WTC11 (cell line): ENCODE measurements at regions not wholly inside any gene's neighbourhood (a gene's known extent, or its start where the extent isn't known, plus 50 kb on each side); places are given as distances from the start of the nearest gene placed in this dataset.

ENCODE experiments used
- ATAC-seq: fragments of 200-7000 bp; cut with Tn5 transposase; 2 replicates; pipeline ENCODE4 v1.10.0; 2021; ENCODE audit warnings: mild to moderate bottlenecking, moderate library complexity
- CTCF ChIA-PET: fragments of 300-600 bp; sonication (Branson Sonifier 250); formaldehyde crosslinking; loops from one replicate; lab custom pipeline; 2021; ENCODE audit warnings: antibody characterized with exemption; lab: Charles Lee
- POLR2A ChIA-PET: fragments of 350-600 bp; sonication (Branson Sonifier 250); formaldehyde crosslinking; loops from one replicate; lab custom pipeline; 2021; ENCODE audit warnings: antibody characterized with exemption; lab: Charles Lee
- DNase-seq: peaks from one replicate; pipeline ENCODE4 v3.0.0; 2021; ENCODE audit warnings: low spot score
- H3K27ac Mint-ChIP-seq: 2 replicates; pipeline ENCODE4 v1.8.0; 2021; ENCODE audit warnings: mixed read lengths
- H3K27me3 Mint-ChIP-seq: 2 replicates; pipeline ENCODE4 v1.8.0; 2021; ENCODE audit warnings: low read depth, mild to moderate bottlenecking, moderate library complexity, mixed read lengths
- H3K36me3 Mint-ChIP-seq: 2 replicates; pipeline ENCODE4 v1.8.0; 2021; ENCODE audit warnings: mixed read lengths
- H3K4me1 Mint-ChIP-seq: 2 replicates; pipeline ENCODE4 v1.8.0; 2022; ENCODE audit warnings: mixed read lengths
- H3K4me3 Mint-ChIP-seq: 2 replicates; pipeline ENCODE4 v1.8.0; 2021; ENCODE audit warnings: mild to moderate bottlenecking, moderate library complexity, mixed read lengths
- H3K9me3 Mint-ChIP-seq: 2 replicates; pipeline ENCODE4 v1.8.0; 2021; ENCODE audit warnings: mixed read lengths
- ARID4B ChIP-seq: sonication (generic); formaldehyde crosslinking; IDR thresholded peaks from 2 replicates; pipeline ENCODE4 v1.8.0; 2023; ENCODE audit warnings: missing genetic modification reagents, mild to moderate bottlenecking, borderline replicate concordance
- ATF3 ChIP-seq: sonication (generic); formaldehyde crosslinking; conservative IDR thresholded peaks from 2 replicates; pipeline ENCODE4 v1.8.1; 2022; ENCODE audit warnings: mild to moderate bottlenecking, missing genetic modification reagents
- E2F1 ChIP-seq: sonication (generic); formaldehyde crosslinking; IDR thresholded peaks from 2 replicates; pipeline ENCODE4 v1.8.0; 2022; ENCODE audit warnings: mild to moderate bottlenecking, missing genetic modification reagents
- EMX1 ChIP-seq: fragments of 250-450 bp; sonication (Bioruptor Pico); IDR thresholded peaks from 2 replicates; pipeline ENCODE4 v1.8.0; 2021; ENCODE audit warnings: mild to moderate bottlenecking
- ERG ChIP-seq: fragments of 250-450 bp; sonication (Bioruptor Pico); IDR thresholded peaks from 2 replicates; pipeline ENCODE4 v1.8.0; 2021; ENCODE audit warnings: mild to moderate bottlenecking
- ESRRA ChIP-seq: sonication (generic); formaldehyde crosslinking; IDR thresholded peaks from 2 replicates; pipeline ENCODE4 v1.8.1; 2022; ENCODE audit warnings: mild to moderate bottlenecking, missing genetic modification reagents, borderline replicate concordance
- ETV6 ChIP-seq: sonication (generic); formaldehyde crosslinking; IDR thresholded peaks from 2 replicates; pipeline ENCODE4 v1.8.1; 2022; ENCODE audit warnings: mild to moderate bottlenecking, missing genetic modification reagents
- IRF1 ChIP-seq: sonication (generic); formaldehyde crosslinking; IDR thresholded peaks from 2 replicates; pipeline ENCODE4 v1.8.0; 2023; ENCODE audit warnings: missing genetic modification reagents
- MYBL2 ChIP-seq: sonication (generic); formaldehyde crosslinking; IDR thresholded peaks from 2 replicates; pipeline ENCODE4 v1.8.1; 2023; ENCODE audit warnings: mild to moderate bottlenecking, moderate library complexity, missing genetic modification reagents
- NR2C2 ChIP-seq: sonication (generic); formaldehyde crosslinking; IDR thresholded peaks from 2 replicates; pipeline ENCODE4 v1.8.0; 2022; ENCODE audit warnings: mild to moderate bottlenecking, missing genetic modification reagents
- NR3C1 ChIP-seq: sonication (generic); formaldehyde crosslinking; conservative IDR thresholded peaks from 2 replicates; pipeline ENCODE4 v1.8.1; 2023; ENCODE audit warnings: low read depth, mild to moderate bottlenecking, missing genetic modification reagents
- OVOL2 ChIP-seq: fragments of 250-450 bp; sonication (Bioruptor Pico); IDR thresholded peaks from 2 replicates; pipeline ENCODE4 v1.9.0; 2021; ENCODE audit warnings: mild to moderate bottlenecking, borderline replicate concordance
- SMAD3 ChIP-seq: sonication (generic); formaldehyde crosslinking; IDR thresholded peaks from 2 replicates; pipeline ENCODE4 v1.8.0; 2022; ENCODE audit warnings: missing genetic modification reagents, mild to moderate bottlenecking, borderline replicate concordance
- SOX15 ChIP-seq: fragments of 250-450 bp; sonication (Bioruptor Pico); IDR thresholded peaks from 2 replicates; pipeline ENCODE4 v1.9.0; 2021; ENCODE audit warnings: mild to moderate bottlenecking
- USF2 ChIP-seq: sonication (generic); formaldehyde crosslinking; IDR thresholded peaks from 2 replicates; pipeline ENCODE4 v1.8.1; 2023; ENCODE audit warnings: mild to moderate bottlenecking, missing genetic modification reagents, moderate library complexity
- ZBTB21 ChIP-seq: sonication (generic); formaldehyde crosslinking; IDR thresholded peaks from 2 replicates; pipeline ENCODE4 v1.8.1; 2023; ENCODE audit warnings: mild to moderate bottlenecking, missing genetic modification reagents, borderline replicate concordance
- ZNF425 ChIP-seq: fragments of 250-450 bp; sonication (Bioruptor Pico); conservative IDR thresholded peaks from 2 replicates; pipeline ENCODE4 v1.9.0; 2021; ENCODE audit warnings: mild to moderate bottlenecking
- ZSCAN18 ChIP-seq: fragments of 250-450 bp; sonication (Bioruptor Pico); IDR thresholded peaks from 2 replicates; pipeline ENCODE4 v2.1.2; 2022; ENCODE audit warnings: mild to moderate bottlenecking, moderate library complexity

- TF ChIP-seq ZNF425 (CRISPR knock-in tag): no peak
Observed at GRCh38 chr12:29066011-29066588, 83.0 kb upstream of the FAR2 start (continued).

GRCh38 chr12:29067430-29067829 lies 81.6 kb upstream of the FAR2 start:
- TF ChIP-seq ATF3 (no peak), ERG (CRISPR knock-in tag) (no peak), SMAD3 (no peak), SOX15 (CRISPR knock-in tag) (no peak), EMX1 (CRISPR knock-in tag) (no peak), ZSCAN18 (CRISPR knock-in tag) (no peak), USF2 (CRISPR knock-in tag) (no peak), NR3C1 (CRISPR knock-in tag) (no peak), ZBTB21 (CRISPR knock-in tag) (no peak), OVOL2 (CRISPR knock-in tag) (no peak), MYBL2 (CRISPR knock-in tag) (no peak), NR2C2 (no peak), E2F1 (no peak), ESRRA (CRISPR knock-in tag) (no peak), ARID4B (CRISPR knock-in tag) (no peak), ETV6 (no peak), IRF1 (CRISPR knock-in tag) (no peak)
- CTCF ChIA-PET: no interaction called here
- peaks cover 3% of the 10 kb centered on the region for H3K9me3 Mint-ChIP-seq

More at GRCh38 chr12:29067430-29067829, 81.6 kb upstream of the FAR2 start:
- Mint-ChIP-seq H3K4me3 (no peak overlapping the region), H3K36me3 (no peaks in the 10 kb centered on the region), H3K4me1 (peaks cover 36% of the 10 kb centered on the region), H3K27me3 (peaks cover 3% of the 10 kb centered on the region; the same call in 1 of the 2 replicates), H3K27ac (no peak overlapping the region)
- DNase-seq: no peak
- POLR2A ChIA-PET: no interaction called here
- no peak for ATAC-seq
